ENCODE measurements at regions not wholly inside any gene's neighbourhood (a gene's known extent, or its start where the extent isn't known, plus 50 kb on each side); places are given as distances from the start of the nearest gene placed in this dataset.

DNA sequence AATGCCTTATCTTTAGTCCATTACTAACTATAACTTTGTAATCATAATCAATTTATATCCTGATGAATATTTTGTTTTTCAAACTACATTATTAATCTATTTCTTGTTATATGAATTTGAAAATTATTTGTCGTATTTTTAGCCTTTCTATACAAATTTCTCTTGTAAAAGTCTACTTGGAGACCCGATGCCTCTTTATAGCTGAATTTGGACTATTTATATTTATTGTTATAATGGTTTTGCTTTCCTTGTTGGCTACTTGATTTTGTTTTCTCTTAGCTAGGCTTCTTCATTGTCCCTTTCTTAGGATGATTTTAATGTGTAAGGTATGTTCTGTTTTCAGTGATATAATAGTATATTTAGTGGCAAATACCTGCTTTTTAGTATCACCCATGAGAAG, 89.5 kb upstream of the RFLNA start:
- H3K4me3 ChIP-seq (ENCODE audit: low read depth, low read length, poor library complexity, severe bottlenecking): no peak overlapping the region
- H3K9ac ChIP-seq (ENCODE audit: low read length): no peak overlapping the region
- H3K36me3 ChIP-seq (ENCODE audit: insufficient read depth, low read length): no peaks in the 10 kb centered on the region
- TF ChIP-seq EZH2 (IDR thresholded peaks at IDR 0.05; ENCODE audit: borderline replicate concordance, low read length): no peak
- TF ChIP-seq, protein P1, sequence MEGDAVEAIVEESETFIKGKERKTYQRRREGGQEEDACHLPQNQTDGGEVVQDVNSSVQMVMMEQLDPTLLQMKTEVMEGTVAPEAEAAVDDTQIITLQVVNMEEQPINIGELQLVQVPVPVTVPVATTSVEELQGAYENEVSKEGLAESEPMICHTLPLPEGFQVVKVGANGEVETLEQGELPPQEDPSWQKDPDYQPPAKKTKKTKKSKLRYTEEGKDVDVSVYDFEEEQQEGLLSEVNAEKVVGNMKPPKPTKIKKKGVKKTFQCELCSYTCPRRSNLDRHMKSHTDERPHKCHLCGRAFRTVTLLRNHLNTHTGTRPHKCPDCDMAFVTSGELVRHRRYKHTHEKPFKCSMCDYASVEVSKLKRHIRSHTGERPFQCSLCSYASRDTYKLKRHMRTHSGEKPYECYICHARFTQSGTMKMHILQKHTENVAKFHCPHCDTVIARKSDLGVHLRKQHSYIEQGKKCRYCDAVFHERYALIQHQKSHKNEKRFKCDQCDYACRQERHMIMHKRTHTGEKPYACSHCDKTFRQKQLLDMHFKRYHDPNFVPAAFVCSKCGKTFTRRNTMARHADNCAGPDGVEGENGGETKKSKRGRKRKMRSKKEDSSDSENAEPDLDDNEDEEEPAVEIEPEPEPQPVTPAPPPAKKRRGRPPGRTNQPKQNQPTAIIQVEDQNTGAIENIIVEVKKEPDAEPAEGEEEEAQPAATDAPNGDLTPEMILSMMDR (IDR thresholded peaks at IDR 0.05; ENCODE audit: low read length): no peak
- no peaks in the 10 kb centered on the region for H3K9me2 ChIP-seq (ENCODE audit: low read depth, low read length)
- no peaks in the 10 kb centered on the region for H3K79me2 ChIP-seq (ENCODE audit: insufficient read depth, low read length)
- H3K27me3 ChIP-seq (ENCODE audit: insufficient read depth, low read length): no peaks in the 10 kb centered on the region
- no peak overlapping the region for H3K4me2 ChIP-seq (ENCODE audit: low read length)
- no peak overlapping the region for H3K27ac ChIP-seq (ENCODE audit: low read depth, low read length, poor library complexity, severe bottlenecking)
- H3K9me3 ChIP-seq (ENCODE audit: low read length): no peaks in the 10 kb centered on the region
- no peaks in the 10 kb centered on the region for H4K20me1 ChIP-seq (ENCODE audit: insufficient read depth, low read length)
- H2AFZ ChIP-seq (ENCODE audit: low read length): no peak overlapping the region
- no peaks in the 10 kb centered on the region for H3K4me1 ChIP-seq (ENCODE audit: insufficient read depth, low read length, severe bottlenecking)
- H3F3A ChIP-seq (ENCODE audit: insufficient read depth, low read length): no peaks in the 10 kb centered on the region

DNA sequence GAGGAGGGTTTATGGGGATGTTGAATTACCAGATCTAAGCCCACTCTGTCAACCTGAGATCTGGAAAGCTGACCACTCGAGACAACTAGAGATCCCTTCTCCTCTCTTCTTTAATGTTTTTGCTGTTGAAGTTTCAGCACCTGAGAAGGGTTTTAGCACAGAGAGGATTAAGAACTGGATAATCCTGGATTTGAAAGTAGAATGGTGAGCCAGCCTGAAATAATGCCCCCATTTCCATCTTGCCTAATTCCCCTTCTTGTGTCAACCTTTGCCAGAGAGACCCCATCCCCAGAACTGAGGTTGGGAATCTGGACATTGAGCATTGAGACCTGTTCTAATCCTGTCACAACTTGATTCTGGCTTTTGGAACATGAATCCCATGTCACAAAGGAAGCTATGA, 87.8 kb upstream of the RFLNA start:
- Histone ChIP-seq H3K4me3 (ENCODE audit: low read depth, low read length, poor library complexity, severe bottlenecking) (no peak overlapping the region), H3K36me3 (ENCODE audit: insufficient read depth, low read length) (no peaks in the 10 kb centered on the region), H3K27ac (ENCODE audit: low read depth, low read length, poor library complexity, severe bottlenecking) (no peak overlapping the region), H2AFZ (ENCODE audit: low read length) (no peak overlapping the region), H3K79me2 (ENCODE audit: insufficient read depth, low read length) (no peaks in the 10 kb centered on the region), H3K9me3 (ENCODE audit: low read length) (no peaks in the 10 kb centered on the region; the same call in 1 of the 2 replicates), H3K27me3 (ENCODE audit: insufficient read depth, low read length) (no peaks in the 10 kb centered on the region; the same call in 1 of the 2 replicates), H4K20me1 (ENCODE audit: insufficient read depth, low read length) (no peaks in the 10 kb centered on the region), H3F3A (ENCODE audit: insufficient read depth, low read length) (no peaks in the 10 kb centered on the region), H3K9ac (ENCODE audit: low read length) (no peak overlapping the region), H3K9me2 (ENCODE audit: low read depth, low read length) (no peaks in the 10 kb centered on the region), H3K4me1 (ENCODE audit: insufficient read depth, low read length, severe bottlenecking) (no peaks in the 10 kb centered on the region), H3K4me2 (ENCODE audit: low read length) (no peak overlapping the region)
- TF ChIP-seq, protein P1 (IDR thresholded peaks at IDR 0.05; ENCODE audit: low read length): no peak
- TF ChIP-seq EZH2 (IDR thresholded peaks at IDR 0.05; ENCODE audit: borderline replicate concordance, low read length): no peak

DNA sequence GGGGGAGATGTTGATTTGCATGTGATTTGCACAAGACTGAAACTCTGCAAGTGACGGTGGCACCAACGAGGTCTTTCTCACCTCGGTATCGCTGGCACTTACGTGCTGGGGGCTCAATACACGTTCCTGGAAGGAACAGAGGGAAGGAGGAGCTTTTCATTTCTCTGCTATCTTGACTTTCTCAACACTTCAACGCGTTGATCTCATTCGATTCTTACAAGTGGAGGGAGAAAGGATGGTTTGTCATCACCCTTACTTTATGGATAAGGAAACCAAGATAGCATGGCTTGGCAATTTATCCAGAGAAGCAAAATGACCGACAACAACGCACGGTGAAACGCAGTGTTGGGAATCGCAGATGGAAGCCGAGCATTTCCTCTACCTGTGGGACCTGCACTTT, 87.3 kb upstream of the RFLNA start:
- Histone ChIP-seq H3K4me2 (ENCODE audit: low read length) (no peak overlapping the region), H3K4me3 (ENCODE audit: low read depth, low read length, poor library complexity, severe bottlenecking) (no peak overlapping the region), H3F3A (ENCODE audit: insufficient read depth, low read length) (no peaks in the 10 kb centered on the region), H3K27ac (ENCODE audit: low read depth, low read length, poor library complexity, severe bottlenecking) (no peak overlapping the region), H2AFZ (ENCODE audit: low read length) (no peak overlapping the region), H3K9ac (ENCODE audit: low read length) (no peak overlapping the region), H4K20me1 (ENCODE audit: insufficient read depth, low read length) (no peaks in the 10 kb centered on the region), H3K9me2 (ENCODE audit: low read depth, low read length) (no peaks in the 10 kb centered on the region), H3K27me3 (ENCODE audit: insufficient read depth, low read length) (no peaks in the 10 kb centered on the region; the same call in 1 of the 2 replicates), H3K36me3 (ENCODE audit: insufficient read depth, low read length) (no peaks in the 10 kb centered on the region), H3K4me1 (ENCODE audit: insufficient read depth, low read length, severe bottlenecking) (no peaks in the 10 kb centered on the region), H3K9me3 (ENCODE audit: low read length) (no peaks in the 10 kb centered on the region; the same call in 1 of the 2 replicates), H3K79me2 (ENCODE audit: insufficient read depth, low read length) (no peaks in the 10 kb centered on the region)
- no peak for TF ChIP-seq EZH2 (IDR thresholded peaks at IDR 0.05; ENCODE audit: borderline replicate concordance, low read length)
- TF ChIP-seq, protein P1 (IDR thresholded peaks at IDR 0.05; ENCODE audit: low read length): no peak
